ENCODE measurements at regions not wholly inside any gene's neighbourhood (a gene's known extent, or its start where the extent isn't known, plus 50 kb on each side); places are given as distances from the start of the nearest gene placed in this dataset.

- DNase-seq (ENCODE audit: low read depth): peak; percentile 72
Measured at GRCh38 chr13:30845297-30846214, 60.5 kb upstream of the MEDAG start.

GRCh38 chr13:30846311-30846710 lies 59.8 kb upstream of the MEDAG start:
- DNase-seq (ENCODE audit: low read depth): peak; percentile 72

- DNase-seq (ENCODE audit: low read depth): no peak
Measured at GRCh38 chr13:30846866-30847265, 59.2 kb upstream of the MEDAG start.

GRCh38 chr13:30847650-30848307 lies 58.3 kb upstream of the MEDAG start:
- DNase-seq (ENCODE audit: low read depth): peak; percentile 95

GRCh38 chr13:30848332-30849027 lies 57.6 kb upstream of the MEDAG start:
- DNase-seq (ENCODE audit: low read depth): no peak

GRCh38 chr13:30849611-30850010 lies 56.5 kb upstream of the MEDAG start:
- no peak for DNase-seq (ENCODE audit: low read depth)

- DNase-seq (ENCODE audit: low read depth): no peak
Measured at GRCh38 chr13:30850204-30850866, 55.7 kb upstream of the MEDAG start.

- no peak for DNase-seq (ENCODE audit: low read depth)
Measured at GRCh38 chr13:30850867-30851211, 55.2 kb upstream of the MEDAG start.

- DNase-seq (ENCODE audit: low read depth): no peak
Measured at GRCh38 chr13:30851697-30852096, 54.4 kb upstream of the MEDAG start.

GRCh38 chr13:30855569-30855968 lies 50.5 kb upstream of the MEDAG start:
- DNase-seq (ENCODE audit: low read depth): no peak

- no peak for DNase-seq (ENCODE audit: low read depth)
Measured at GRCh38 chr13:30856005-30856790, 49.9 kb upstream of the MEDAG start.
